Astrocyte of the hippocampus (primary cell): ENCODE measurements at regions not wholly inside any gene's neighbourhood (a gene's known extent, or its start where the extent isn't known, plus 50 kb on each side); places are given as distances from the start of the nearest gene placed in this dataset.
"Not testable (repeated sequence)": the region's sequence is repeated elsewhere in the genome, so short reads cannot be mapped to it uniquely, and the experiment has no call there.

Experiments
- DNase-seq: peaks from one replicate; pipeline ENCODE4 v3.0.0; 2011; ENCODE audit warnings: low read depth, low spot score

- DNase-seq, result no peak
Observed at GRCh38 chr19:30066781-30067759, 125.0 kb downstream of the URI1 start.

GRCh38 chr19:30067956-30068506, 126.0 kb downstream of the URI1 start:
- DNase-seq, result not testable (repeated sequence)

GRCh38 chr19:30068528-30069395, 126.7 kb downstream of the URI1 start:
- DNase-seq, result no peak

- DNase-seq, result no peak
Observed at GRCh38 chr19:30069535-30070197, 127.6 kb downstream of the URI1 start.

- DNase-seq, result no peak
Observed at GRCh38 chr19:30070198-30070967, 128.3 kb downstream of the URI1 start.

- DNase-seq, result peak; percentile 11
Observed at GRCh38 chr19:30070968-30071632, 129.1 kb downstream of the URI1 start.

GRCh38 chr19:30071871-30072270, 129.8 kb downstream of the URI1 start:
- no peak for DNase-seq

- DNase-seq, result no peak
Observed at GRCh38 chr19:30073152-30074000, 131.3 kb downstream of the URI1 start.

- no peak for DNase-seq
Observed at GRCh38 chr19:30074096-30074495, 132.1 kb downstream of the URI1 start.

- DNase-seq, result no peak
Observed at GRCh38 chr19:30074741-30075715, 133.0 kb downstream of the URI1 start.

- DNase-seq, result no peak
Observed at GRCh38 chr19:30076101-30076551, 134.1 kb downstream of the URI1 start.

- DNase-seq, result no peak
Observed at GRCh38 chr19:30076751-30077670, 135.0 kb downstream of the URI1 start.

GRCh38 chr19:30077851-30078355, 135.9 kb downstream of the URI1 start:
- DNase-seq, result no peak

GRCh38 chr19:30078381-30078910, 136.4 kb downstream of the URI1 start:
- no peak for DNase-seq

GRCh38 chr19:30079200-30079599, 137.2 kb downstream of the URI1 start:
- DNase-seq, result no peak

- DNase-seq, result no peak
Observed at GRCh38 chr19:30082168-30082567, 140.1 kb downstream of the URI1 start.
